HG03457 (cell line): ENCODE measurements at regions not wholly inside any gene's neighbourhood (a gene's known extent, or its start where the extent isn't known, plus 50 kb on each side); places are given as distances from the start of the nearest gene placed in this dataset.
"Not testable (repeated sequence)": the region's sequence is repeated elsewhere in the genome, so short reads cannot be mapped to it uniquely, and the experiment has no call there.

Experiments used
- ATAC-seq: cut with Tn5 transposase; IDR thresholded peaks from one replicate; pipeline ENCODE4 v1.9.1; 2021; ENCODE audit warnings: moderate number of reproducible peaks; ENCODE audit not compliant: unreplicated experiment

- no peak for ATAC-seq
Measured at GRCh38 chr2:2482851-2483250, 151.8 kb upstream of the MYT1L start.

- ATAC-seq = no peak
Measured at GRCh38 chr2:2472881-2473280, 141.8 kb upstream of the MYT1L start.

GRCh38 chr2:2472044-2472443, 141.0 kb upstream of the MYT1L start:
- ATAC-seq = no peak

GRCh38 chr2:2466534-2466933, 135.5 kb upstream of the MYT1L start:
- no peak for ATAC-seq

GRCh38 chr2:2464643-2465042, 133.6 kb upstream of the MYT1L start:
- no peak for ATAC-seq

GRCh38 chr2:2464094-2464493, 133.0 kb upstream of the MYT1L start:
- ATAC-seq = no peak

GRCh38 chr2:2456721-2457120, 125.6 kb upstream of the MYT1L start:
- ATAC-seq = no peak

GRCh38 chr2:2455151-2455550, 124.1 kb upstream of the MYT1L start:
- ATAC-seq = no peak

GRCh38 chr2:2452961-2453360, 121.9 kb upstream of the MYT1L start:
- no peak for ATAC-seq

- ATAC-seq = not testable (repeated sequence)
Measured at GRCh38 chr2:2451275-2451674, 120.2 kb upstream of the MYT1L start.

- no peak for ATAC-seq
Measured at GRCh38 chr2:2448178-2448577, 117.1 kb upstream of the MYT1L start.

GRCh38 chr2:2422621-2423020, 91.5 kb upstream of the MYT1L start:
- no peak for ATAC-seq

GRCh38 chr2:2413525-2413924, 82.5 kb upstream of the MYT1L start:
- no peak for ATAC-seq

GRCh38 chr2:2410987-2411386, 79.9 kb upstream of the MYT1L start:
- ATAC-seq = no peak

- no peak for ATAC-seq
Measured at GRCh38 chr2:2409481-2409880, 78.4 kb upstream of the MYT1L start.

GRCh38 chr2:2405780-2406179, 74.7 kb upstream of the MYT1L start:
- ATAC-seq = no peak

GRCh38 chr2:2400286-2401038, 69.4 kb upstream of the MYT1L start:
- no peak for ATAC-seq

- no peak for ATAC-seq
Measured at GRCh38 chr2:2399396-2399795, 68.3 kb upstream of the MYT1L start.

- no peak for ATAC-seq
Measured at GRCh38 chr2:2392332-2392731, 61.3 kb upstream of the MYT1L start.

- no peak for ATAC-seq
Measured at GRCh38 chr2:2389215-2389614, 58.1 kb upstream of the MYT1L start.
